K562 (cell line): ENCODE measurements at regions not wholly inside any gene's neighbourhood (a gene's known extent, or its start where the extent isn't known, plus 50 kb on each side); places are given as distances from the start of the nearest gene placed in this dataset.

Source experiments
- ATAC-seq: fragments of 200-7000 bp; cut with Tn5 transposase; 3 replicates; pipeline ENCODE4 v1.9.1; 2020; ENCODE audit warnings: moderate library complexity
- BruUV-seq: library from RNA; stranded (reverse); fragments of 400-500 nt; replicated peaks from 2 replicates; lab custom pipeline; 2021; lab: Mats Ljungman, UMichigan
- CTCF ChIA-PET: fragments of 300-600 bp; formaldehyde crosslinking; extraction: SDS; loops from one replicate; lab custom pipeline; 2021; ENCODE audit warnings: low intra/inter-chr PET ratio; lab: Yijun Ruan, JAX
- POLR2A ChIA-PET: fragments of 300-600, 350-650 bp; sonication (Branson Sonifier 250); formaldehyde crosslinking; extraction: SDS; loops from one replicate; lab custom pipeline; 2021; ENCODE audit warnings: antibody characterized with exemption, inconsistent platforms; lab: Yijun Ruan, JAX
- DNase-seq, 4 experiments: peaks; one replicate each; pipeline versions ENCODE4 v3.0.0 to v3.0.0-alpha.2; 2011 to 2018; ENCODE audit warnings: low spot score in 3 of 4, mixed read lengths in 3 of 4; ENCODE audit errors: extremely low read depth in 1 of 4
- FAIRE-seq: peaks from 2 replicates; lab custom pipeline; 2011; peaks lifted over from hg19 to GRCh38; lab: Jason Lieb, UNC
- H2AFZ ChIP-seq: 2 replicates; pipeline ENCODE4 v1.6.0; 2011; ENCODE audit warnings: low read depth, low read length, control low read depth, inconsistent platforms
- H3K27ac ChIP-seq: fragments of 200-600 bp; 3 replicates; pipeline ENCODE4 v1.8.0; 2011; ENCODE audit warnings: low read depth, mild to moderate bottlenecking, control low read depth, inconsistent platforms, low read length, moderate library complexity, mixed read lengths; ENCODE audit errors: extremely low read depth
- H3K27me3 ChIP-seq, 2 experiments: fragments of 300-600 bp in 1 of 2; 2 replicates in 1 of 2; 3 replicates in 1 of 2; pipeline versions ENCODE4 v1.6.0 to v1.8.0; 2011; ENCODE audit warnings: inconsistent platforms in 2 of 2, low read length in 2 of 2, mild to moderate bottlenecking in 1 of 2, mixed read lengths in 1 of 2, moderate library complexity in 1 of 2; ENCODE audit not compliant: control insufficient read depth in 2 of 2, insufficient read depth in 2 of 2
- H3K36me3 ChIP-seq: fragments of 300-600 bp; 3 replicates; pipeline ENCODE4 v1.8.0; 2011; ENCODE audit warnings: mild to moderate bottlenecking, low read length, inconsistent platforms; ENCODE audit not compliant: control insufficient read depth, insufficient read depth
- H3K4me1 ChIP-seq, 2 experiments: fragments of 200-600 bp in 1 of 2; replicated peaks in 1 of 2; 2 replicates in 1 of 2; 3 replicates in 1 of 2; pipeline versions ENCODE4 v1.5.1 to v1.8.0; 2011; ENCODE audit warnings: inconsistent platforms in 2 of 2, low read length in 2 of 2, mild to moderate bottlenecking in 1 of 2, mixed read lengths in 1 of 2, moderate library complexity in 1 of 2; ENCODE audit not compliant: control insufficient read depth in 2 of 2, insufficient read depth in 2 of 2
- H3K4me2 ChIP-seq: 2 replicates; pipeline ENCODE4 v1.6.1; 2011; ENCODE audit warnings: low read length, control low read depth, inconsistent platforms, mixed read lengths; ENCODE audit not compliant: insufficient read depth
- H3K4me3 ChIP-seq: fragments of 200-600 bp; sonication (generic), shearing (Covaris generic); 2 replicates; pipeline ENCODE4 v1.5.1; 2016; ENCODE audit warnings: control low read depth, inconsistent platforms
- H3K79me2 ChIP-seq: fragments of 200-600 bp; 3 replicates; pipeline ENCODE4 v1.8.0; 2011; ENCODE audit warnings: low read length, inconsistent platforms; ENCODE audit not compliant: control insufficient read depth, insufficient read depth
- H3K9ac ChIP-seq, 2 experiments: 2 replicates each; pipeline versions ENCODE4 v1.6.0 to v1.6.1; 2011; ENCODE audit warnings: low read depth in 2 of 2, low read length in 2 of 2, control low read depth in 1 of 2, inconsistent platforms in 1 of 2, mild to moderate bottlenecking in 1 of 2, mixed read lengths in 1 of 2; ENCODE audit not compliant: insufficient read depth in 1 of 2
- H3K9me1 ChIP-seq: one replicate; pipeline ENCODE4 v1.6.0; 2011; ENCODE audit warnings: inconsistent platforms, mild to moderate bottlenecking, low read length, moderate library complexity; ENCODE audit not compliant: control insufficient read depth, insufficient read depth
- H3K9me3 ChIP-seq: replicated peaks from 2 replicates; pipeline ENCODE4 v1.5.1; 2011; ENCODE audit warnings: low read depth, low read length, inconsistent platforms; ENCODE audit not compliant: control insufficient read depth, insufficient read depth
- H4K20me1 ChIP-seq: replicated peaks from 2 replicates; pipeline ENCODE4 v1.6.1; 2011; ENCODE audit warnings: low read length, inconsistent platforms, mixed read lengths; ENCODE audit not compliant: control insufficient read depth, insufficient read depth
- BMI1 ChIP-seq: fragments of 150-350 bp; IDR thresholded peaks from 2 replicates; pipeline ENCODE4 v1.6.1; 2014; ENCODE audit warnings: low read length
- CBX2 ChIP-seq: fragments of 200-600 bp; sonication (generic); IDR thresholded peaks from one replicate; pipeline ENCODE4 v1.6.1; 2012; ENCODE audit warnings: mild to moderate bottlenecking, low read length, inconsistent platforms; ENCODE audit not compliant: insufficient read depth, poor library complexity, severe bottlenecking
- CBX8 ChIP-seq: fragments of 200-600 bp; sonication (generic); IDR thresholded peaks from 2 replicates; pipeline ENCODE4 v1.6.1; 2012; ENCODE audit warnings: borderline replicate concordance, mixed run types, low read depth, mild to moderate bottlenecking, moderate library complexity, mixed read lengths, low read length, control low read depth, inconsistent platforms; ENCODE audit not compliant: poor library complexity, severe bottlenecking; ENCODE audit errors: extremely low read depth
- CEBPB ChIP-seq: fragments of 450-650 bp; IDR thresholded peaks from 2 replicates; pipeline ENCODE4 v1.6.1; 2016; ENCODE audit warnings: missing genetic modification characterization, missing compliant biosample characterization
- CEBPG ChIP-seq, 3 experiments: fragments of 200-800 bp in 1 of 3; sonication (Bioruptor generic) in 1 of 3; sonication (generic) in 1 of 3; formaldehyde crosslinking in 1 of 3; IDR thresholded peaks in 2 of 3; conservative IDR thresholded peaks in 1 of 3; 2 replicates each; pipeline versions ENCODE4 v1.6.1 to v1.8.0; 2016 to 2022; ENCODE audit warnings: missing compliant biosample characterization in 2 of 3, missing genetic modification characterization in 2 of 3, mild to moderate bottlenecking in 1 of 3, missing genetic modification reagents in 1 of 3
- ETV1 ChIP-seq: fragments of 450-650 bp; conservative IDR thresholded peaks from 2 replicates; pipeline ENCODE4 v1.6.1; 2016; ENCODE audit warnings: missing genetic modification characterization, control low read depth, low read depth, missing compliant biosample characterization
- MEIS2 ChIP-seq: fragments of 450-650 bp; IDR thresholded peaks from 2 replicates; pipeline ENCODE4 v1.6.1; 2014; ENCODE audit warnings: mild to moderate bottlenecking; ENCODE audit not compliant: partially characterized antibody
- PTBP1 ChIP-seq: fragments of 200-400 bp; formaldehyde crosslinking; IDR thresholded peaks from 2 replicates; pipeline ENCODE4 v1.6.1; 2017; ENCODE audit warnings: low read depth, low read length
- RNF2 ChIP-seq: sonication (generic); IDR thresholded peaks from 2 replicates; pipeline ENCODE4 v1.6.1; 2016
- SAFB ChIP-seq: fragments of 200-400 bp; formaldehyde crosslinking; IDR thresholded peaks from 2 replicates; pipeline ENCODE4 v1.6.1; 2017; ENCODE audit warnings: low read depth, low read length, borderline replicate concordance
- SMARCA5 ChIP-seq: fragments of 450-650 bp; IDR thresholded peaks from 2 replicates; pipeline ENCODE4 v1.6.1; 2016
- SP2 ChIP-seq: IDR thresholded peaks from 2 replicates; pipeline ENCODE4 v1.6.1; 2011; ENCODE audit warnings: mild to moderate bottlenecking, low read depth, low read length, moderate library complexity; ENCODE audit not compliant: poor library complexity, severe bottlenecking; ENCODE audit errors: extremely low read depth
- TCFL5 ChIP-seq: fragments of 250-450 bp; sonication (Bioruptor Pico); conservative IDR thresholded peaks from 2 replicates; pipeline ENCODE4 v1.6.1; 2021; ENCODE audit warnings: mild to moderate bottlenecking, moderate library complexity, matching md5 sums
- TRIM24 ChIP-seq, 2 experiments: fragments of 450-650 bp; IDR thresholded peaks; 2 replicates each; pipeline ENCODE4 v1.6.1; 2016
- ZNF316 ChIP-seq: fragments of 450-650 bp; IDR thresholded peaks from 2 replicates; pipeline ENCODE4 v1.6.1; 2016
- WGBS: fragments of 100-300 bp; shearing (Covaris generic); methylation state at CpG from one replicate; pipeline ENCODE4 v1.1.6; 2016; ENCODE audit warnings: low coverage, mixed read lengths; ENCODE audit not compliant: insufficient coverage; ENCODE audit errors: missing lambda C conversion rate; 5-methylcytosine and 5-hydroxymethylcytosine counted together
- in situ Hi-C: fragments of 300-500 bp; cut with MboI; formaldehyde crosslinking; loops from 4 replicates; pipeline ENCODE4 v1.15.0; 2018; ENCODE audit warnings: inconsistent platforms, mixed read lengths
- intact Hi-C: fragments of 100-400 bp; cut with micrococcal nuclease; formaldehyde crosslinking; loops from 2 replicates; pipeline ENCODE4 v1.14.2; 2022
- TF ChIP-seq, protein P1 (sequence below): fragments of 250-450 bp; sonication (Bioruptor Pico); IDR thresholded peaks from 2 replicates; pipeline ENCODE4 v1.9.0; 2021; ENCODE audit warnings: mild to moderate bottlenecking
- TF ChIP-seq, protein P2 (sequence below), 2 experiments: IDR thresholded peaks in 1 of 2; conservative IDR thresholded peaks in 1 of 2; 2 replicates each; pipeline ENCODE4 v1.6.1; 2016; ENCODE audit warnings: low read depth in 2 of 2, mild to moderate bottlenecking in 1 of 2, missing compliant biosample characterization in 1 of 2, missing genetic modification characterization in 1 of 2, moderate library complexity in 1 of 2
- TF ChIP-seq, protein P3 (sequence below), 2 experiments: fragments of 450-650 bp in 1 of 2; sonication (generic) in 1 of 2; formaldehyde crosslinking in 1 of 2; IDR thresholded peaks in 1 of 2; conservative IDR thresholded peaks in 1 of 2; 2 replicates each; pipeline versions ENCODE4 v1.6.1 to v1.8.1; 2016 to 2023; ENCODE audit warnings: mild to moderate bottlenecking in 2 of 2, moderate library complexity in 2 of 2, inconsistent platforms in 1 of 2, missing genetic modification reagents in 1 of 2

DNA sequence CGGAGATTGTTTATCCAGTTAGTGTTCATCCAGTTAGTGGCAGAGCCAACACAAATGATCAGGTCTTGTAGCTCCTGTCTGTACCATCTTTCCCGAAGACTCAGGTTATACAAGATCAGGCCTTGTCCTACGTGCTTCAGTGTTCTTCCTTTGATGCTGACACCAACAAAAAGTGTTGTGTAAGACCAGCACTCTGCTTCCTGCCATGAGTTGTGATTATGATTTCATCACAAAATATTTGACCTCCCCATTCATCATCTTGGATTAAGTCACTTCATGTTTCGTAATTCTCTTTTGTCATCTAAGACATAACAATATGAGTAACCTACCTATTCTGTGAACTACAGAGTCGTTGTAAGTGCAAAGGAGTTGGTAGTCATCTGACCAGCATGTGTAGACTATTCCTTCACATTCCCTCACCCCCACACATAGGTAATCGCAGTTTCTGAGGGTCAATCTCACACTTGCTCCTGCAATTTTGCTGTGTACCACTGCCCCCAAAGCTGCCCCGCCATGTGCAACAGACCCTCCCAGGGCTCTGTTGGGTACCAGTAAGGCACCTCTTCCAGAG lies 135.6 kb upstream of the SLC22A23 start:
- FAIRE-seq = peak; percentile 29
- Histone ChIP-seq H3K36me3 (no peaks in the 10 kb centered on the region), H3K27ac (no peak overlapping the region), H3K4me2 (no peak overlapping the region), H3K4me1 (no peaks in the 10 kb centered on the region), H3K9me3 (no peaks in the 10 kb centered on the region), H2AFZ (no peak overlapping the region), H3K9me1 (no peaks in the 10 kb centered on the region), H3K4me3 (no peak overlapping the region), H3K79me2 (no peaks in the 10 kb centered on the region), H4K20me1 (no peaks in the 10 kb centered on the region), H3K27me3 (peaks cover 34 to 48% of the 10 kb centered on the region in 2 experiments), H3K9ac (no peak overlapping the region)
- DNase-seq = peak in 1 of 4 experiments; percentile 7
- intact Hi-C loops (no loop called here), in situ Hi-C loops (loop anchor here (10.0 kb wide), 1 partner anchor 308 kb away; no protein-coding TSS in a partner anchor)
- no TSS peak for BruUV-seq
- no peak for ATAC-seq
- ChIA-PET POLR2A (no interaction called here), CTCF (no interaction called here)
- WGBS = 4% methylated on average over 7 of the region's 7 CpGs
- TF ChIP-seq, protein P1, sequence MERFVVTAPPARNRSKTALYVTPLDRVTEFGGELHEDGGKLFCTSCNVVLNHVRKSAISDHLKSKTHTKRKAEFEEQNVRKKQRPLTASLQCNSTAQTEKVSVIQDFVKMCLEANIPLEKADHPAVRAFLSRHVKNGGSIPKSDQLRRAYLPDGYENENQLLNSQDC (CRISPR knock-in tag) = no peak
- TF ChIP-seq TRIM24 (IDR thresholded peaks at IDR 0.05) (0 out of 4 replicates have a peak, but pooled peaks have one; percentile 9 to 32), MEIS2 (peak; percentile 38), RNF2 (peak; percentile 47; the same call in 1 of the 2 replicates), CBX8 (peak; percentile 74), SAFB (no peak), SMARCA5 (no peak), CEBPG (CRISPR knock-in tag; IDR thresholded peaks at IDR 0.05) (no peak), CEBPG (tag; conservative IDR thresholded peaks at IDR 0.05 in 1 of 2, IDR thresholded peaks at IDR 0.05 in 1 of 2) (peak; percentile 77 to 96), CBX2 (peak; percentile 52), PTBP1 (no peak), BMI1 (peak; percentile 60; the same call in 1 of the 2 replicates), ETV1 (peak; percentile 58; the same call in 1 of the 2 replicates), CEBPB (tag) (peak; percentile 92), ZNF316 (0 out of 2 replicates have a peak, but pooled peaks have one; percentile 5), SP2 (no peak), TCFL5 (CRISPR knock-in tag) (no peak)
- TF ChIP-seq, protein P2, sequence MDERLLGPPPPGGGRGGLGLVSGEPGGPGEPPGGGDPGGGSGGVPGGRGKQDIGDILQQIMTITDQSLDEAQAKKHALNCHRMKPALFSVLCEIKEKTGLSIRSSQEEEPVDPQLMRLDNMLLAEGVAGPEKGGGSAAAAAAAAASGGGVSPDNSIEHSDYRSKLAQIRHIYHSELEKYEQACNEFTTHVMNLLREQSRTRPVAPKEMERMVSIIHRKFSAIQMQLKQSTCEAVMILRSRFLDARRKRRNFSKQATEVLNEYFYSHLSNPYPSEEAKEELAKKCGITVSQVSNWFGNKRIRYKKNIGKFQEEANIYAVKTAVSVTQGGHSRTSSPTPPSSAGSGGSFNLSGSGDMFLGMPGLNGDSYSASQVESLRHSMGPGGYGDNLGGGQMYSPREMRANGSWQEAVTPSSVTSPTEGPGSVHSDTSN (CRISPR knock-in tag; IDR thresholded peaks at IDR 0.05; ENCODE audit: low read depth) = no peak
- TF ChIP-seq, protein P2 (tag; conservative IDR thresholded peaks at IDR 0.05; ENCODE audit: low read depth) = peak; percentile 61
- TF ChIP-seq, protein P3, sequence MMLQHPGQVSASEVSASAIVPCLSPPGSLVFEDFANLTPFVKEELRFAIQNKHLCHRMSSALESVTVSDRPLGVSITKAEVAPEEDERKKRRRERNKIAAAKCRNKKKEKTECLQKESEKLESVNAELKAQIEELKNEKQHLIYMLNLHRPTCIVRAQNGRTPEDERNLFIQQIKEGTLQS (IDR thresholded peaks at IDR 0.05) = peak; percentile 57
- TF ChIP-seq, protein P3 (CRISPR knock-in tag; conservative IDR thresholded peaks at IDR 0.05) = no peak
